H9 (cell line): ENCODE measurements at regions not wholly inside any gene's neighbourhood (a gene's known extent, or its start where the extent isn't known, plus 50 kb on each side); places are given as distances from the start of the nearest gene placed in this dataset.

Source experiments
- DNase-seq: peaks from one replicate; pipeline ENCODE4 v3.0.0-alpha.2; 2017
- H2AFZ ChIP-seq: one replicate; pipeline ENCODE4 v1.6.1; 2013; ENCODE audit warnings: mild to moderate bottlenecking, low read length, control low read depth, moderate library complexity
- H2AK5ac ChIP-seq: 2 replicates; pipeline ENCODE4 v1.6.1; 2013; ENCODE audit warnings: low read length, control low read depth, mixed read lengths; ENCODE audit not compliant: insufficient read length
- H2BK120ac ChIP-seq: one replicate; pipeline ENCODE4 v1.6.1; 2013; ENCODE audit warnings: low read depth, mild to moderate bottlenecking, low read length, control low read depth, inconsistent platforms; ENCODE audit not compliant: poor library complexity, severe bottlenecking
- H2BK12ac ChIP-seq: 2 replicates; pipeline ENCODE4 v1.6.1; 2013; ENCODE audit warnings: low read length, control low read depth, mixed read lengths, low read depth; ENCODE audit not compliant: insufficient read length
- H2BK15ac ChIP-seq: 2 replicates; pipeline ENCODE4 v1.6.1; 2013; ENCODE audit warnings: low read depth, low read length, control low read depth
- H2BK20ac ChIP-seq: one replicate; pipeline ENCODE4 v1.6.1; 2013; ENCODE audit warnings: low read depth, mild to moderate bottlenecking, low read length, control low read depth, inconsistent platforms; ENCODE audit not compliant: poor library complexity, severe bottlenecking
- H2BK5ac ChIP-seq: 2 replicates; pipeline ENCODE4 v1.6.1; 2013; ENCODE audit warnings: low read length, control low read depth, mixed read lengths; ENCODE audit not compliant: insufficient read length
- H3K14ac ChIP-seq: 2 replicates; pipeline ENCODE4 v1.6.1; 2013; ENCODE audit warnings: low read length, control low read depth; ENCODE audit not compliant: insufficient read depth
- H3K18ac ChIP-seq: 2 replicates; pipeline ENCODE4 v1.6.1; 2013; ENCODE audit warnings: low read depth, mild to moderate bottlenecking, mixed read lengths, low read length, control low read depth; ENCODE audit not compliant: insufficient read length
- H3K23ac ChIP-seq: 2 replicates; pipeline ENCODE4 v1.6.1; 2013; ENCODE audit warnings: low read length, control low read depth, mixed read lengths, low read depth; ENCODE audit not compliant: insufficient read length
- H3K23me2 ChIP-seq: 2 replicates; pipeline ENCODE4 v1.6.1; 2013; ENCODE audit warnings: low read depth, mild to moderate bottlenecking, mixed read lengths, low read length, control low read depth; ENCODE audit not compliant: insufficient read length, poor library complexity, severe bottlenecking
- H3K27ac ChIP-seq: 2 replicates; pipeline ENCODE4 v1.5.1; 2013; ENCODE audit warnings: low read length, control low read depth, mixed read lengths, low read depth; ENCODE audit not compliant: insufficient read length
- H3K27me3 ChIP-seq: 2 replicates; pipeline ENCODE4 v1.6.1; 2013; ENCODE audit warnings: low read length, control low read depth, inconsistent platforms; ENCODE audit not compliant: insufficient read depth
- H3K4ac ChIP-seq: 2 replicates; pipeline ENCODE4 v1.6.1; 2013; ENCODE audit warnings: low read depth, mild to moderate bottlenecking, control low read depth, inconsistent platforms, low read length, moderate library complexity
- H3K4me1 ChIP-seq: 2 replicates; pipeline ENCODE4 v1.6.1; 2013; ENCODE audit warnings: low read length, control low read depth, inconsistent platforms; ENCODE audit not compliant: insufficient read depth
- H3K4me2 ChIP-seq: 2 replicates; pipeline ENCODE4 v1.6.1; 2013; ENCODE audit warnings: low read length, control low read depth, mixed read lengths; ENCODE audit not compliant: insufficient read length, insufficient read depth
- H3K56ac ChIP-seq: 2 replicates; pipeline ENCODE4 v1.6.1; 2013; ENCODE audit warnings: low read depth, mild to moderate bottlenecking, mixed read lengths, low read length, control low read depth; ENCODE audit not compliant: insufficient read length
- H3K79me1 ChIP-seq: 2 replicates; pipeline ENCODE4 v1.6.1; 2013; ENCODE audit warnings: low read depth, mild to moderate bottlenecking, moderate library complexity, low read length, control low read depth, inconsistent platforms; ENCODE audit not compliant: insufficient read depth, poor library complexity, severe bottlenecking
- H3K79me2 ChIP-seq: 2 replicates; pipeline ENCODE4 v1.6.1; 2013; ENCODE audit warnings: low read length, control low read depth, inconsistent platforms; ENCODE audit not compliant: insufficient read depth
- H3K9ac ChIP-seq: 2 replicates; pipeline ENCODE4 v1.6.1; 2013; ENCODE audit warnings: low read length, control low read depth, mixed read lengths; ENCODE audit not compliant: insufficient read length; ENCODE audit errors: extremely low read depth
- H3K9me3 ChIP-seq: one replicate; pipeline ENCODE4 v1.6.1; 2013; ENCODE audit warnings: low read depth, low read length, inconsistent platforms; ENCODE audit not compliant: control insufficient read depth
- H3T11ph ChIP-seq: one replicate; pipeline ENCODE4 v1.6.1; 2013; ENCODE audit warnings: mild to moderate bottlenecking, low read length, control low read depth, inconsistent platforms
- H4K20me1 ChIP-seq: one replicate; pipeline ENCODE4 v1.6.1; 2013; ENCODE audit not compliant: control insufficient read depth, insufficient read length, insufficient read depth
- H4K5ac ChIP-seq: 2 replicates; pipeline ENCODE4 v1.6.1; 2013; ENCODE audit warnings: low read depth, mild to moderate bottlenecking, mixed read lengths, low read length, control low read depth; ENCODE audit not compliant: insufficient read length
- H4K8ac ChIP-seq: replicated peaks from 2 replicates; pipeline ENCODE4 v1.6.1; 2013; ENCODE audit warnings: low read length, control low read depth, mixed read lengths, low read depth; ENCODE audit not compliant: insufficient read length
- H4K91ac ChIP-seq: 2 replicates; pipeline ENCODE4 v1.6.1; 2013; ENCODE audit warnings: low read depth, mild to moderate bottlenecking, moderate library complexity, mixed read lengths, low read length, control low read depth; ENCODE audit not compliant: insufficient read length
- H3K27ac Mint-ChIP-seq, 3 experiments: 2 replicates in 2 of 3; 3 replicates in 1 of 3; pipeline ENCODE4 v1.8.0; 2020 to 2021; ENCODE audit warnings: mixed read lengths in 3 of 3, mild to moderate bottlenecking in 1 of 3, moderate library complexity in 1 of 3
- H3K27me3 Mint-ChIP-seq: 2 replicates; pipeline ENCODE4 v1.8.0; 2021; ENCODE audit warnings: low read depth, mild to moderate bottlenecking, moderate library complexity, mixed read lengths
- H3K36me3 Mint-ChIP-seq, 3 experiments: 2 replicates in 2 of 3; 3 replicates in 1 of 3; pipeline ENCODE4 v1.8.0; 2020 to 2021; ENCODE audit warnings: low read depth in 3 of 3, mixed read lengths in 3 of 3; ENCODE audit not compliant: insufficient read depth in 1 of 3
- H3K4me1 Mint-ChIP-seq, 2 experiments: 2 replicates each; pipeline ENCODE4 v1.8.0; 2020; ENCODE audit warnings: mixed read lengths in 2 of 2
- H3K4me3 Mint-ChIP-seq, 2 experiments: 2 replicates in 1 of 2; 3 replicates in 1 of 2; pipeline ENCODE4 v1.8.0; 2020 to 2021; ENCODE audit warnings: mild to moderate bottlenecking in 2 of 2, mixed read lengths in 2 of 2, moderate library complexity in 1 of 2
- H3K9me3 Mint-ChIP-seq, 2 experiments: 2 replicates in 1 of 2; 3 replicates in 1 of 2; pipeline ENCODE4 v1.8.0; 2020; ENCODE audit warnings: mild to moderate bottlenecking in 2 of 2, mixed read lengths in 2 of 2, moderate library complexity in 1 of 2
- CTCF ChIP-seq: fragments of 200-600 bp; sonication (generic); conservative IDR thresholded peaks from 3 replicates; pipeline ENCODE4 v1.8.0; 2021; ENCODE audit warnings: antibody characterized with exemption, mild to moderate bottlenecking
- WGBS: extraction: QIAGEN DNeasy Blood & Tissue Kit; methylation state at CpG from one replicate; pipeline ENCODE4 v1.1.7; 2013; ENCODE audit warnings: missing lambda C conversion rate, low lambda C conversion rate, mixed read lengths; ENCODE audit not compliant: insufficient read length; ENCODE audit errors: extremely low coverage; 5-methylcytosine and 5-hydroxymethylcytosine counted together

- no peak for TF ChIP-seq CTCF
- H3K4me1 Mint-ChIP-seq: peaks cover 0 to 5% of the 10 kb centered on the region in 2 experiments; a peak in 1 of 4 replicates
- Histone ChIP-seq H3K4me1 (no peaks in the 10 kb centered on the region), H3K14ac (no peak overlapping the region), H2BK120ac (no peak overlapping the region), H2AK5ac (no peak overlapping the region), H2BK12ac (no peak overlapping the region), H4K20me1 (no peaks in the 10 kb centered on the region), H3K9ac (no peak overlapping the region), H3K9me3 (no peaks in the 10 kb centered on the region), H3K27me3 (no peaks in the 10 kb centered on the region), H3K23ac (no peak overlapping the region), H3K18ac (no peak overlapping the region), H4K91ac (no peak overlapping the region), H4K8ac (no peak overlapping the region), H4K5ac (no peak overlapping the region), H2AFZ (no peak overlapping the region), H2BK5ac (no peak overlapping the region), H2BK20ac (no peak overlapping the region), H3K79me2 (no peaks in the 10 kb centered on the region), H3K4ac (no peak overlapping the region), H3K56ac (no peak overlapping the region), H3K27ac (no peak overlapping the region), H3K4me2 (no peak overlapping the region), H3T11ph (no peak overlapping the region), H3K79me1 (no peaks in the 10 kb centered on the region), H3K23me2 (no peaks in the 10 kb centered on the region), H2BK15ac (no peak overlapping the region)
- no peak overlapping the region for H3K27ac Mint-ChIP-seq
- DNase-seq: no peak
- WGBS: no CpG with 5 or more reads among the region's 2 CpGs
- no peaks in the 10 kb centered on the region for H3K9me3 Mint-ChIP-seq
- H3K36me3 Mint-ChIP-seq: no peaks in the 10 kb centered on the region
- no peak overlapping the region for H3K4me3 Mint-ChIP-seq
- no peaks in the 10 kb centered on the region; the same call in 1 of the 2 replicates for H3K27me3 Mint-ChIP-seq
Measured at GRCh38 chr14:45621731-45622130, 368.7 kb upstream of the MIS18BP1 start.
